Uterus (tissue), 3 donors: ENCODE measurements at regions not wholly inside any gene's neighbourhood (a gene's known extent, or its start where the extent isn't known, plus 50 kb on each side); places are given as distances from the start of the nearest gene placed in this dataset.

Source experiments
- DNase-seq, 2 donors: peaks; one replicate each; pipeline ENCODE4 v3.0.0-alpha.2; 2019 to 2020
- H3K27ac ChIP-seq, 2 donors: fragments of 200-600 bp; sonication (generic); 1 replicate in 1 of 2; 2 replicates in 1 of 2; pipeline ENCODE4 v1.5.1; 2016 to 2018
- H3K27me3 ChIP-seq, 2 donors: fragments of 200-600 bp; sonication (generic); one replicate each; pipeline ENCODE4 v1.5.1; 2018 to 2019; ENCODE audit warnings: control low read depth in 1 of 2
- H3K36me3 ChIP-seq, 2 donors: fragments of 200-600 bp; sonication (generic); one replicate each; pipeline ENCODE4 v1.5.1; 2019; ENCODE audit warnings: control low read depth in 1 of 2
- H3K4me1 ChIP-seq, 2 donors: fragments of 200-600 bp; sonication (generic); one replicate each; pipeline ENCODE4 v1.5.1; 2018 to 2019; ENCODE audit warnings: control low read depth in 1 of 2
- H3K4me3 ChIP-seq, 2 donors: fragments of 200-600 bp; sonication (generic); 1 replicate in 1 of 2; 2 replicates in 1 of 2; pipeline ENCODE4 v1.5.1; 2018 to 2019; ENCODE audit warnings: mild to moderate bottlenecking in 1 of 2
- H3K9me3 ChIP-seq, 2 donors: fragments of 200-600 bp; sonication (generic); one replicate each; pipeline ENCODE4 v1.5.1; 2019; ENCODE audit warnings: control low read depth in 1 of 2
- CTCF ChIP-seq, 4 experiments: fragments of 200-600 bp in 2 of 4; fragments of 450-650 bp in 2 of 4; sonication (generic) in 2 of 4; IDR thresholded peaks; one replicate each; pipeline ENCODE4 v1.5.1; 2016 to 2019; ENCODE audit warnings: antibody characterized with exemption in 4 of 4, mild to moderate bottlenecking in 2 of 4, moderate library complexity in 1 of 4
- POLR2A ChIP-seq, 2 donors: fragments of 450-650 bp; IDR thresholded peaks; one replicate each; pipeline ENCODE4 v1.6.1; 2016; ENCODE audit warnings: antibody characterized with exemption in 2 of 2, mild to moderate bottlenecking in 1 of 2, moderate library complexity in 1 of 2
- intact Hi-C: fragments of 100-400 bp; cut with DNase I; formaldehyde crosslinking; loops from one replicate; pipeline ENCODE4 v1.15.1; 2023; ENCODE audit warnings: low total_unique reads
- donor health status: DM: yes; HTN: yes; CAD: no.

GRCh38 chr1:36572906-36573305, 90.2 kb upstream of the CSF3R start:
- no peak for TF ChIP-seq POLR2A (IDR thresholded peaks at IDR 0.05)
- no peak for TF ChIP-seq CTCF (IDR thresholded peaks at IDR 0.05)
- DNase-seq = no peak
- peaks cover 0 to 8% of the 10 kb centered on the region in 2 donors for H3K27me3 ChIP-seq
- intact Hi-C loops = no loop called here
- no peak overlapping the region for H3K4me3 ChIP-seq
- H3K36me3 ChIP-seq = no peaks in the 10 kb centered on the region
- H3K4me1 ChIP-seq = no peaks in the 10 kb centered on the region
- no peaks in the 10 kb centered on the region for H3K9me3 ChIP-seq
- no peak overlapping the region for H3K27ac ChIP-seq

- TF ChIP-seq POLR2A (IDR thresholded peaks at IDR 0.05) = no peak
- no peak for TF ChIP-seq CTCF (IDR thresholded peaks at IDR 0.05)
- Histone ChIP-seq H3K36me3 (no peaks in the 10 kb centered on the region), H3K9me3 (no peaks in the 10 kb centered on the region), H3K27me3 (peaks cover 0 to 8% of the 10 kb centered on the region in 2 donors), H3K27ac (no peak overlapping the region), H3K4me1 (no peaks in the 10 kb centered on the region), H3K4me3 (no peak overlapping the region)
- DNase-seq = no peak
- intact Hi-C loops = no loop called here
Observed at GRCh38 chr1:36572142-36572715, 89.5 kb upstream of the CSF3R start.

GRCh38 chr1:36571106-36571505, 88.4 kb upstream of the CSF3R start:
- Histone ChIP-seq H3K27me3 (peaks cover 0 to 8% of the 10 kb centered on the region in 2 donors), H3K9me3 (no peaks in the 10 kb centered on the region), H3K4me3 (no peak overlapping the region), H3K4me1 (no peaks in the 10 kb centered on the region), H3K36me3 (no peaks in the 10 kb centered on the region), H3K27ac (no peak overlapping the region)
- intact Hi-C loops = no loop called here
- DNase-seq = no peak
- TF ChIP-seq CTCF (IDR thresholded peaks at IDR 0.05) (no peak), POLR2A (IDR thresholded peaks at IDR 0.05) (no peak)

GRCh38 chr1:36570478-36571060, 87.9 kb upstream of the CSF3R start:
- no peaks in the 10 kb centered on the region for H3K9me3 ChIP-seq
- H3K27ac ChIP-seq = no peak overlapping the region
- no peaks in the 10 kb centered on the region for H3K4me1 ChIP-seq
- H3K4me3 ChIP-seq = no peak overlapping the region
- peaks cover 0 to 8% of the 10 kb centered on the region in 2 donors for H3K27me3 ChIP-seq
- DNase-seq = no peak
- TF ChIP-seq CTCF (IDR thresholded peaks at IDR 0.05) = no peak
- TF ChIP-seq POLR2A (IDR thresholded peaks at IDR 0.05) = no peak
- intact Hi-C loops = no loop called here
- H3K36me3 ChIP-seq = no peaks in the 10 kb centered on the region

DNA sequence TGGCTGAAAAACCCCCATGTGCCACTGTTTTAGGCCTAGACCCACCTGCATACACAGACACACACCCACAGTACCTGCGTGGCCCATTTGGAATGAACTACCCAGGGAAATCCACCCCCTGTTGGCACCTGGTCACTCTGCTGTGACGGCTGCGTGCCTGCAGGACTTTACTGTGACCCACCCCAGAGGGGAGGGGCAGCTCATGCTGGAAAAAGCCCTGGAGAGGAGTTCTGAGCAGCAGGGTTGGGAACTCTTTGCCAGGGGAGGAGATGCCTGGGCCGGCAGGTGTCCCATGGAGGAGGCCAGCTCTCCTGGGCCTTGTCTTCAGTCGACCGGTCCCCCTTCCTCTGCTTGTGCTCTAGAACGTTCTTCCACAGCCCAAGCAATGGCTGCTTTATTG, 87.3 kb upstream of the CSF3R start:
- Histone ChIP-seq H3K9me3 (no peaks in the 10 kb centered on the region), H3K27me3 (peaks cover 0 to 8% of the 10 kb centered on the region in 2 donors), H3K4me1 (no peaks in the 10 kb centered on the region), H3K4me3 (no peak overlapping the region), H3K36me3 (no peaks in the 10 kb centered on the region), H3K27ac (no peak overlapping the region)
- intact Hi-C loops = no loop called here
- no peak for DNase-seq
- TF ChIP-seq CTCF (IDR thresholded peaks at IDR 0.05) (no peak), POLR2A (IDR thresholded peaks at IDR 0.05) (no peak)
